ENCODE measurements at regions not wholly inside any gene's neighbourhood (a gene's known extent, or its start where the extent isn't known, plus 50 kb on each side); places are given as distances from the start of the nearest gene placed in this dataset.

GRCh38 chr5:99104538-99105132, 175.8 kb upstream of the CHD1 start:
- no peak overlapping the region for H3K4me3 Mint-ChIP-seq
- no peak for DNase-seq
- CTCF ChIA-PET, result interaction anchor here (0.6 to 2.4 kb wide), 8 partner anchors 11 to 1567 kb away, joined by 3 to 7 read pairs (median 3); no protein-coding TSS in a partner anchor
- H3K9me3 Mint-ChIP-seq, result no peaks in the 10 kb centered on the region
- POLR2A ChIA-PET, result no interaction called here
- no peak overlapping the region for H3K27ac Mint-ChIP-seq
- H3K4me1 Mint-ChIP-seq, result no peaks in the 10 kb centered on the region
- peaks cover 13% of the 10 kb centered on the region for H3K27me3 Mint-ChIP-seq
- no peaks in the 10 kb centered on the region for H3K36me3 Mint-ChIP-seq (ENCODE audit: low read depth)

- Mint-ChIP-seq H3K4me3 (no peak overlapping the region), H3K9me3 (no peaks in the 10 kb centered on the region), H3K36me3 (ENCODE audit: low read depth) (no peaks in the 10 kb centered on the region), H3K27me3 (peaks cover 16% of the 10 kb centered on the region), H3K4me1 (no peaks in the 10 kb centered on the region), H3K27ac (no peak overlapping the region)
- POLR2A ChIA-PET, result no interaction called here
- DNase-seq, result no peak
- CTCF ChIA-PET, result interaction anchor here (1.0 to 1.4 kb wide), 2 partner anchors 14 to 41 kb away, joined by 3 read pairs; no protein-coding TSS in a partner anchor
Observed at GRCh38 chr5:99102073-99102697, 173.4 kb upstream of the CHD1 start.

- H3K4me3 Mint-ChIP-seq, result no peak overlapping the region
- no peak overlapping the region for H3K27ac Mint-ChIP-seq
- no peaks in the 10 kb centered on the region for H3K4me1 Mint-ChIP-seq
- DNase-seq, result no peak
- H3K36me3 Mint-ChIP-seq (ENCODE audit: low read depth), result no peaks in the 10 kb centered on the region
- H3K9me3 Mint-ChIP-seq, result no peaks in the 10 kb centered on the region
- POLR2A ChIA-PET, result no interaction called here
- CTCF ChIA-PET, result no interaction called here
- H3K27me3 Mint-ChIP-seq, result peaks cover 13% of the 10 kb centered on the region
Observed at GRCh38 chr5:99099691-99100090, 170.9 kb upstream of the CHD1 start.

GRCh38 chr5:99089822-99090549, 161.2 kb upstream of the CHD1 start:
- H3K9me3 Mint-ChIP-seq, result no peaks in the 10 kb centered on the region
- no peaks in the 10 kb centered on the region for H3K36me3 Mint-ChIP-seq (ENCODE audit: low read depth)
- H3K4me3 Mint-ChIP-seq, result no peak overlapping the region
- ChIA-PET POLR2A (no interaction called here), CTCF (no interaction called here)
- DNase-seq, result no peak
- H3K27ac Mint-ChIP-seq, result no peak overlapping the region
- H3K27me3 Mint-ChIP-seq, result peaks cover 6% of the 10 kb centered on the region
- H3K4me1 Mint-ChIP-seq, result no peaks in the 10 kb centered on the region

- peaks cover 6% of the 10 kb centered on the region for H3K27me3 Mint-ChIP-seq
- no peak for DNase-seq
- no peak overlapping the region for H3K27ac Mint-ChIP-seq
- no peaks in the 10 kb centered on the region for H3K36me3 Mint-ChIP-seq (ENCODE audit: low read depth)
- no peaks in the 10 kb centered on the region for H3K4me1 Mint-ChIP-seq
- CTCF ChIA-PET, result interaction anchor here (1.4 to 1.6 kb wide), 2 partner anchors 15 to 17 kb away, joined by 3 to 7 read pairs; no protein-coding TSS in a partner anchor
- no peaks in the 10 kb centered on the region for H3K9me3 Mint-ChIP-seq
- POLR2A ChIA-PET, result no interaction called here
- H3K4me3 Mint-ChIP-seq, result no peak overlapping the region
Observed at GRCh38 chr5:99088309-99088708, 159.5 kb upstream of the CHD1 start.

GRCh38 chr5:99083197-99083596, 154.4 kb upstream of the CHD1 start:
- Mint-ChIP-seq H3K27me3 (peaks cover 6% of the 10 kb centered on the region), H3K27ac (no peak overlapping the region), H3K36me3 (ENCODE audit: low read depth) (no peaks in the 10 kb centered on the region), H3K4me1 (no peaks in the 10 kb centered on the region), H3K9me3 (no peaks in the 10 kb centered on the region), H3K4me3 (no peak overlapping the region)
- DNase-seq, result no peak
- ChIA-PET POLR2A (no interaction called here), CTCF (no interaction called here)

GRCh38 chr5:99081711-99082110, 152.9 kb upstream of the CHD1 start:
- Mint-ChIP-seq H3K4me1 (no peaks in the 10 kb centered on the region), H3K27ac (no peak overlapping the region), H3K27me3 (peaks cover 3% of the 10 kb centered on the region), H3K36me3 (ENCODE audit: low read depth) (no peaks in the 10 kb centered on the region), H3K4me3 (no peak overlapping the region), H3K9me3 (no peaks in the 10 kb centered on the region)
- ChIA-PET CTCF (no interaction called here), POLR2A (no interaction called here)
- no peak for DNase-seq

- no peaks in the 10 kb centered on the region for H3K36me3 Mint-ChIP-seq (ENCODE audit: low read depth)
- POLR2A ChIA-PET, result no interaction called here
- no peak overlapping the region for H3K4me3 Mint-ChIP-seq
- no peaks in the 10 kb centered on the region for H3K4me1 Mint-ChIP-seq
- DNase-seq, result no peak
- no peaks in the 10 kb centered on the region for H3K9me3 Mint-ChIP-seq
- H3K27me3 Mint-ChIP-seq, result peaks cover 3% of the 10 kb centered on the region
- CTCF ChIA-PET, result no interaction called here
- no peak overlapping the region for H3K27ac Mint-ChIP-seq
Observed at GRCh38 chr5:99076723-99077640, 148.2 kb upstream of the CHD1 start.

GRCh38 chr5:99072846-99073245, 144.0 kb upstream of the CHD1 start:
- Mint-ChIP-seq H3K4me3 (no peak overlapping the region), H3K27ac (no peak overlapping the region), H3K27me3 (peaks cover 3% of the 10 kb centered on the region), H3K36me3 (ENCODE audit: low read depth) (no peaks in the 10 kb centered on the region), H3K9me3 (no peaks in the 10 kb centered on the region), H3K4me1 (no peaks in the 10 kb centered on the region)
- no peak for DNase-seq
- CTCF ChIA-PET, result interaction anchor here (0.5 kb wide), 1 partner anchor 165 kb away, joined by 4 read pairs; no protein-coding TSS in a partner anchor
- POLR2A ChIA-PET, result no interaction called here

GRCh38 chr5:99070822-99071221, 142.0 kb upstream of the CHD1 start:
- no peak overlapping the region for H3K27ac Mint-ChIP-seq
- no peaks in the 10 kb centered on the region for H3K9me3 Mint-ChIP-seq
- no peaks in the 10 kb centered on the region for H3K36me3 Mint-ChIP-seq (ENCODE audit: low read depth)
- no peaks in the 10 kb centered on the region for H3K4me1 Mint-ChIP-seq
- H3K27me3 Mint-ChIP-seq, result no peaks in the 10 kb centered on the region
- DNase-seq, result no peak
- POLR2A ChIA-PET, result no interaction called here
- CTCF ChIA-PET, result interaction anchor here (0.8 kb wide), 1 partner anchor 9 kb away, joined by 3 read pairs; no protein-coding TSS in a partner anchor
- H3K4me3 Mint-ChIP-seq, result no peak overlapping the region

GRCh38 chr5:99070362-99070761, 141.6 kb upstream of the CHD1 start:
- POLR2A ChIA-PET, result no interaction called here
- H3K9me3 Mint-ChIP-seq, result no peaks in the 10 kb centered on the region
- DNase-seq, result no peak
- H3K36me3 Mint-ChIP-seq (ENCODE audit: low read depth), result no peaks in the 10 kb centered on the region
- no peak overlapping the region for H3K4me3 Mint-ChIP-seq
- H3K27me3 Mint-ChIP-seq, result no peaks in the 10 kb centered on the region
- H3K27ac Mint-ChIP-seq, result no peak overlapping the region
- no peaks in the 10 kb centered on the region for H3K4me1 Mint-ChIP-seq
- CTCF ChIA-PET, result interaction anchor here (0.8 kb wide), 1 partner anchor 8 kb away, joined by 3 read pairs; no protein-coding TSS in a partner anchor

GRCh38 chr5:99068944-99069650, 140.3 kb upstream of the CHD1 start:
- H3K27ac Mint-ChIP-seq, result no peak overlapping the region
- H3K4me3 Mint-ChIP-seq, result no peak overlapping the region
- H3K4me1 Mint-ChIP-seq, result no peaks in the 10 kb centered on the region
- ChIA-PET POLR2A (no interaction called here), CTCF (no interaction called here)
- H3K36me3 Mint-ChIP-seq (ENCODE audit: low read depth), result no peaks in the 10 kb centered on the region
- H3K9me3 Mint-ChIP-seq, result no peaks in the 10 kb centered on the region
- peaks cover 3% of the 10 kb centered on the region for H3K27me3 Mint-ChIP-seq
- no peak for DNase-seq

Data from activated CD4-positive, alpha-beta memory T cell treated with anti-CD3 and anti-CD28 coated beads, Interleukin-2, amount 10 ng/mL, durations not matched to agents 7 days and 5 days (primary cell).